HG02884 (cell line): ENCODE measurements at regions not wholly inside any gene's neighbourhood (a gene's known extent, or its start where the extent isn't known, plus 50 kb on each side); places are given as distances from the start of the nearest gene placed in this dataset.

Experiments used
- ATAC-seq: cut with Tn5 transposase; IDR thresholded peaks from one replicate; pipeline ENCODE4 v1.9.1; 2021; ENCODE audit warnings: mild to moderate bottlenecking, moderate library complexity; ENCODE audit not compliant: unreplicated experiment

GRCh38 chr6:154561750-154562149 lies 51.3 kb upstream of the CNKSR3 start:
- no peak for ATAC-seq

GRCh38 chr6:154565331-154565730 lies 54.8 kb upstream of the CNKSR3 start:
- no peak for ATAC-seq

DNA sequence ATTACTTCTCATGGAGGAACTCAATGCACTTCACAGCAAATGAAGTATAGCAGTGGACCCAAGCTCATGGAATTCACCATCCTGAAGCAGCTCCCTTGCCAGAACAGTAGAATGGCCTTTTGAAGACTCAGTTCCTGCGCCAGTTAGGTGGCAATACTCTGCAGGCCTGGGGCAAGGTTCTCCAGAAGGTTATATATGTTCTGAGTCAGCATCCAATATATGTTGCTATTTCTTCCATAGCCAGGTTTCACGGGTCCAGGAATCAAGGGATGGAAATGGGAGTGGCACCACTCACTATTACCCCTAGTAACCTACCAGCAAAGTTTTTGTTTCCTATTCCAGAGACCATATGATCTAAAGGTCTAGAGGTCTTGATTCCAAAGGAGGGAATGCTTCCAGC lies 56.4 kb upstream of the CNKSR3 start:
- no peak for ATAC-seq

DNA sequence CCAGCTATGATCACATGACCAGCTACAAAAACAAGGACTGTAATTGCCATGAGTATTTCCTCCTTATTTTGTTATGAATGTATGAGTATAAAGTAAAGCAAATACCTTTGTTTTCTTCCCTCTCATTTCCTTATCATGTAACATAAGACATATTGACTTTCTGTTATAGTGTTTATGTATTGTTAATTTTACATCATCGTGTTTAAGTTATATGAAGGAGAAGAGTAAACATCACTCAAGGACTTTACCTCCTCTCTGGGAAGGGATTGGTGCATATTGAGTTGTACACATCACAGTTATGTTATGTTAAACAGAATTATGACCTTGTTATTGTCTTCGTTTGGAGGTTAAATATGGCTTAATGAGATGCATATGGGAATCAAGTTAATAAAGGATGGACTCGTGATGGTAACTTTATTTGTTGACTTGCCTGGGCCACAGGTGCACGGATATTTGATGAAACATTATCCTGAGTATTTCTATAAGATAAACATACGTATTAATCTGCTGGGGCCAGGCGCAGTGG lies 57.3 kb upstream of the CNKSR3 start:
- no peak for ATAC-seq

DNA sequence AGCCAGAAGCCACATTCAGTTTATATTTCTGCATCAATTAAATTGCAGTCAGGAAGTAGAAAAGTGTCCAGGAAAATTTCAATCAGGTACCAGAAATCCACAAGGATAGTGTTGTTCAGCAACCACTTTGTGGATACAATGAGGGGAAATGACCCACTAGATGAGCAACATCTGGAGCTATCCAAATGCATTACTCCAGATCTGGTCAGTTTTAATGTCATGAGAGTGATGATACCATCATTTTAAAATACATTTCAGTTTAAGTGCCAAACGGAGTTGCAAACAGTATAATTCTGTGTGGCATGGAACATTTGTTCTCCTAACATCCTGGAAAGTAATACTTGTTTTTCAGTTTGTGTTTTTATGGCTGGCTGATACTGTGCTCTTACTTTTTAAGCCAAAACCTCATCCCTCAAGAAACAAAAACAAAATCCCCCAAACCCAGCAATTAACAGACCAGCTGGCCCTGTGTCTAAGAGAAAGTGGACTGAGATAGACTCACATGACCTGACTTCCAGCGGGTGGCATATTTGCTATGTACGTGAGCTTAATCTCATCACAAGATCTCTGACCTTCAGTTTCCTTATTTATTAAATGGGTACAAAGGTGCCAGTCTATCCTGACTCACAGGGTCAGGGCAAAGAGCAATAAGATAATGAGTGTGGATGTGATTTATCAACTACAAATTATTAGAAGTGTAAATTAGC lies 58.8 kb upstream of the CNKSR3 start:
- ATAC-seq = no peak

DNA sequence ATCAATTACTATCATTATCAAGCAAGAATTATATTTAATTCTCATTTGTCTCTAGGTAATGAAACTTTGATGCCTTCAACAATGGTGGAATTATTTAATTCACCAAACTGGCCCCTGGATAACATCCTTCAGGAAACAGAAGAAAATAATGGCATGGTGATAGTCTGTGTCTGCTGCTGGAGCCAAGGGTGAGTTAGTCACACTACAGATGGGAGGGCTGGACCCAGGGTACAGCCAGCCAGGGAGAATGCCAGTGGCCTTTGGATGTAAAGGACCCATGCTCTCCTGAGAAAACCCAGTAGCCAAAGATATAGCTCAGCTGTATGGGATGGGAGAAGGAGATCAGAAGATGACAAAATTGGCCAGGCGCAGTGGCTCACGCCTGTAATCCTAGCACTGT lies 60.0 kb upstream of the CNKSR3 start:
- ATAC-seq = no peak

GRCh38 chr6:154572556-154572955 lies 62.1 kb upstream of the CNKSR3 start:
- ATAC-seq = no peak

DNA sequence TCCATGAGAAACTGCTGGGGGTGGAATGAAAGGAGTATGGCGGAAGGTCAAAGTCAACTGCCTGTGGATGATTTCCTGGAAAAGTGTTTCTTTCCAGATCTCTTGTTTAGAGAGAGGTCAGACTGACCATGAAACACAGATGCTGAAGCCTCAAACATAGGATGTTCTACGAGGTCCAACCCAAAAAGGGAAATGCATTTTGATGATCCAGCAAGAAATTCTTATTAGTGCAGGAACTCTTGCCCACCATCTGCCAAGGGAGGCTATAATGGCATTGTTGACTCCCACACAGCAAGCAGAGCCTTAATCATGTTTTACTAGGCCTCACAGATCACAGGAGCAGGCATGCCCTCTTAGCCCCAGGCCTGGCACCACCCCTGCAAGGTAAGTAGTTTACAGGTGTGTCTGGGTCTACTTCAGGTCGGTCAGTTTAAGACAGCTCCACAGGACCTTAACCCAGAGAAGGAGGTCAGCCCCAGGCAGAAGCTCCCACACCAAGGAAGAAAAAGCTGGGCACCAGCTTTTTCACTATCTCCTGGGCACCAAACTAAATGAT lies 67.6 kb upstream of the CNKSR3 start:
- ATAC-seq = no peak

- ATAC-seq = no peak
These were observed 68.6 kb upstream of the CNKSR3 start for GRCh38 chr6:154579046-154579445.

GRCh38 chr6:154579485-154579884 lies 69.0 kb upstream of the CNKSR3 start:
- no peak for ATAC-seq

DNA sequence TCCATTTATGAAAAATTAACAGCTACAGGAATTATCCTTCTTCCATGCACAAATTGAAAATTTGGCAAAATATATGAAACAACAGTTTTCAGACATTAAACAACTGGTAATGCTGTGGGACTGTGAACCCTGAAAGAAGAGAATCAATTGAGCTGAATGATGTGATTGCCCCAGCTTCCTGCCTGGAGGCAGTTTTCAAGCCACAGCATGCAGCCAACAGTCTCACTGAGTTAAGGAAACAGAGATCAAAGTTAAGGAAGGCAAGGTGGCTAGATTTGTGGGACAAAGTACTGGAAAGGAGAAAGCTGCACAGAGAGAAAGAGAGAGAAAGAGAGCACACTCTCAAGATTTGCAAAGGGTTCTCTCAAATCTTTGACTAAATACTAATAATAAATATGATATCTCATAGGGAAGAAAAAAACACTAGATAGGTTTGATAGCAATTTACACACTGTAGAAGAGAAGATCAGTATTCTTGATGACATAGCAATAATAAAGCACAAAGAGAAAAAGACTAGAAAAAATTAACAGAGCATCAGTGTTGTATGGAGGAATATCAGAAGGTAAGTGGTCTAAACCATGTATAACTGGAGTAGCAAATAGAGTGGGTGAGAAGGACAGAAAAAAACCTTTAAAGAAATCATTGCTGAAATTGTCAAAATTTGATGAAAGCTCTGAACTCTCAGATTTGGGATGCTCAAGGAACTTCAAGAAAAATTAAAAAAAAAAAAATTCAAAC lies 70.1 kb upstream of the CNKSR3 start:
- no peak for ATAC-seq

DNA sequence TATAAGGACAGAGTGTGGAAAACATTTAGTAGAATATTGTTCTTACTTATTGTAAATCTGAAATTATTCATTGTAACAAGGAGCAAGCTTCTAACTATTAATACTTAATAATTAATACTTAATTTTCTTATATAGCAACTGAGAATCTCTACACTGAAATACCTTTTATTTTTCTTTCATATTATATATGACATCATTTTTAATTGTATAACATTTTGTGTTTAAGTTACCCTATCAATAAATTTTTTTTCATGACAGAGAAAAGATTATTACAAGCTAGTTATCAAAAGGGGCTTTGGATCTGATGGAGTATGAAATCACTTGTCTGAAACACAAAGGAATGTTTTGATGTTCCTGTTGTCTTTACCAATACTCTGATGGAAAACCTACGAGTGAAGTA lies 72.2 kb upstream of the CNKSR3 start:
- no peak for ATAC-seq

DNA sequence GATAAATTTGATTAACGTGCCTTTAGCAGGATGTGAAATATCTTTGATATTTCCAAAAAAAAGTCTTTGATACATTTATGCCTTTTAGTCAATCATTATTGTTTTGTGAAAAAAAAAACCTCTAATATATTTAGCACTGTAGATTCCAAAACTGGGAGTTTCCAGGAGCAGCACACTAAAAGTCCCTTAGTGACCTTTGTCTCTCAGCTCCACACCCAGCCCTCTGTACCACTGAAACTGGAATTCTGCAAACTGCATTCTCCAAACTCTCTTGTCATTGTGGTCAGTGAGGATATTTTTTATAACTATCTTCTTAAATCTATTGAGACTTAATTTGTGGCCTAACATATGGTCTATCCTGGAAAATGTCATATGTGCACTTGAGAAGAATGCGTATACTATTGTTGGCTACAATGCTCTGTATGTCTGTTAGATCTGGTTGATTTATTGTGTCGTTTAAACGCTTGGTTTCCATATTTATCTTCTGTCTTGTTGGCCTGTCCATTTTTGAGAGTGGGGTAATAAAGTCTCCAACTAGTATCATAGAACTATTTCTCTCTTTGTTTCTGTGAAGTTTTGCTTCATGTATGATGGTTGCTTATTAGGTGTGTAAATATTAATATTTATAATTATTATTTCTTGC lies 73.2 kb upstream of the CNKSR3 start:
- ATAC-seq = no peak

DNA sequence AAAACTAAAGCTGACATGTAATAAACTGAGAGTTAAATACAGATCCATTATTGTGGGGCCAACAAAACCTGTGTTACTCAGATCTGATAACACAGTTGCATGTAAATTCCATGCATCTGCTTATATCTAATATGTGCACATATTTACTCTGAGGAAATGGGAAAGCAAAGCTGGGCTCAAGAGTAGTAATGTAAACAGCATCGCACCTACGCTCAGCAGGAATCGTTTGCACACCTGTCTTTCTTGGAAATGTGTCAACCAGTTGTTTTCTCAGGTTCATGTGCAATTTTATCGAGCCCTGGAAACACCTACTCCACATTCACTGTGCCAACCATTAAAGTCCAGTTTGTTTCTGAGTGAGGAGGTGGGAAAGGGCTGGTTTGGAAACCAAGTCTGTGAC lies 80.3 kb upstream of the CNKSR3 start:
- no peak for ATAC-seq

- no peak for ATAC-seq
These were observed 80.7 kb upstream of the CNKSR3 start for GRCh38 chr6:154591234-154591633.

DNA sequence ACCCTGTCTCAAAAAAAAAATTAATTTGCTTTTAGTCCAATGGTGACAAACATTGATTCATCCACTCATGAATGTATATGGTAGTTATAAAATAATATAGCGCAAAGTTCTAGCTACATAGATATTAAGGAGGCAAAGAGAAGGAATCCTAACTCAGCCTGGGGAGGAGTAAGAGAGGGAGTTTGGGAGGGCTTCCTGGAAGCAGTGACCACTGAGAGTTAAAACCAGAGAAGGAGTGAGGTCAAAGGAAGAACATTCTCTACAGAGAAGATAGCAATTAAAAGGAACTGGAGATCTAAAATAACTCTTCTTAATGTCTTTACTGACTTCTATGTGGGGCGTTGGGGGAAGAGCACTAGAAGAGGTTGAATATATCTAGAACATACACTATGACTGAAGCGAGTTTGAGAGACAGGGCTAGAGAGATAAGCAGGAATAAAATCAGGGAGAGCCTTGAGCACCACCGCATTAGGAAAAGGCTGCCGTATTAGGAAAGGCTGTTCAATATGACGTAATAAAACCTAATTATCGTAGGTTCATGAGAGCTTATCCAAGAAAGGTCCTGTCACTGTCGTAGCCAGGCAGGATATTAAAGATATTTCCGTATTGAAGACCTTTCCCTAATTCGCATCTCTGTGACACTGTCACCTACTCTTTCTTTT lies 81.8 kb upstream of the CNKSR3 start:
- no peak for ATAC-seq

GRCh38 chr6:154593122-154593521 lies 82.6 kb upstream of the CNKSR3 start:
- no peak for ATAC-seq

DNA sequence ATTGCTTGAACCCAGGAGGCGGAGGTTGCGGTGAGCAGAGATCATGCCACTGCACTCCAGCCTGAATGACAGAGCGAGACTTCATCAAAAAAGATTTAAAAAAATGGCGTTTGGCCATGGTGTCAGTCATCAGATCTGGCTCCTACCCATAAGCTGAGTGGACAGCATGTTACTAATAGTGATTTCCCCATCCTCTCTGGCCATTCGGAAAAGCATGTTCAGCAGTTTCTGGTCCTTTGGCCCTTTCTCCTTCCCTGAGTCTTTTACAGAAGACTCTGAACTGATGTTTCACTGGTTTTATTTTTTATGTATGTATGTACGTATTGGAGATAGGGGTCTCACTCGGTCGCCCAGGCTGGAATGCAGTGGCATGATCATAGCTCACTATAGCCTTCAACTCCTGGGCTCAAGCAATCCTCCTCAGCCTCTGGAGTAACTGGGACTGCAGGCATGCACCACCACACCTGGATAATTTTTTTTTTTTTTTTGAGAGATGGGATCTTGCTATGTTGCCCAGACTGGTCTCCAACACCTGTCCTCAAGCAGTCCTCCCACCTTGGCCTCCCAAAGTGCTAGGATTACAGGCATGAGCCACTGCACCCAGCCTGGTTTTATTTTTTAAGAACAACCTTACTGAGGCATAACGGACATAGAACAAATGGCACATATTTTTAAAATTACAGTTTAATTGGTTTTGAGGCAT lies 84.2 kb upstream of the CNKSR3 start:
- ATAC-seq = no peak

DNA sequence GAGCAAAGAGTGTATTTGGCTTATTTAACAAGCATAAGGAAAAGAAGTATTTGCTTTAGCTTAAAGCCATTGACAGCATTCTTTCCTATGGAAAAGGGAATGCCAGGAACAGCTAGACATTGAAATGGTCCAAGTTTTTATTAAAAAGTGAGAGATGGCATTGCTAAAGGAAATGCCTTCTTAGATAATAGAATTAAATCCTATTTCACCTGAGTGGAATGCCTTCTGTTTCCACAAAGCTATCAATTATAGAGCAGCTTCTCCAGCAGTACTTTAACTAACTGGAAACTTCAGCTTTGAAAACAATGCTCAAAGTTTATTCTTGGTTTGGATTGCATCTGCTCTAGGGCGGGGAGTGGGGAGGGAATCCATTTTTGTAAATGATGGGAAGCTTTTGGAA lies 85.1 kb upstream of the CNKSR3 start:
- no peak for ATAC-seq

- no peak for ATAC-seq
These were observed 85.5 kb upstream of the CNKSR3 start for GRCh38 chr6:154596009-154596408.
